Transverse colon (tissue), 4 donors: ENCODE measurements at regions not wholly inside any gene's neighbourhood (a gene's known extent, or its start where the extent isn't known, plus 50 kb on each side); places are given as distances from the start of the nearest gene placed in this dataset.

Source experiments
- DNase-seq: peaks from one replicate; pipeline ENCODE4 v3.0.0-alpha.2; 2019
- H3K27ac ChIP-seq, 4 donors: fragments of 200-600 bp; sonication (generic); 2 replicates each; pipeline ENCODE4 v1.5.1; 2016 to 2018; ENCODE audit warnings: inconsistent platforms in 4 of 4
- H3K27me3 ChIP-seq: fragments of 200-600 bp; sonication (generic); 2 replicates; pipeline ENCODE4 v1.5.1; 2017; ENCODE audit warnings: inconsistent platforms
- H3K36me3 ChIP-seq, 4 donors: fragments of 200-600 bp; sonication (generic); 2 replicates each; pipeline ENCODE4 v1.5.1; 2017 to 2019; ENCODE audit warnings: inconsistent platforms in 4 of 4
- H3K4me1 ChIP-seq, 4 donors: fragments of 200-600 bp; sonication (generic); 2 replicates each; pipeline ENCODE4 v1.5.1; 2017 to 2020; ENCODE audit warnings: inconsistent platforms in 4 of 4
- H3K4me3 ChIP-seq, 4 donors: fragments of 200-600 bp; sonication (generic); 1 replicate in 1 of 4; 2 replicates in 3 of 4; pipeline versions ENCODE4 v1.5.1 to v1.6.1; 2017 to 2019; ENCODE audit warnings: inconsistent platforms in 4 of 4
- H3K9me3 ChIP-seq, 2 donors: fragments of 200-600 bp; sonication (generic); 2 replicates each; pipeline ENCODE4 v1.5.1; 2017 to 2019; ENCODE audit warnings: inconsistent platforms in 2 of 2
- CTCF ChIP-seq, 5 experiments: fragments of 200-600 bp in 3 of 5; fragments of 450-650 bp in 2 of 5; sonication (generic) in 3 of 5; IDR thresholded peaks; 1 replicate in 2 of 5; 2 replicates in 3 of 5; pipeline ENCODE4 v1.5.1; 2016 to 2017; ENCODE audit warnings: antibody characterized with exemption in 5 of 5, inconsistent platforms in 3 of 5, mild to moderate bottlenecking in 2 of 5, moderate library complexity in 1 of 5
- EP300 ChIP-seq: sonication (generic); formaldehyde crosslinking; IDR thresholded peaks from one replicate; pipeline ENCODE4 v1.6.1; 2017; ENCODE audit warnings: antibody characterized with exemption, low read depth
- POLR2A ChIP-seq: fragments of 450-650 bp; IDR thresholded peaks from one replicate; pipeline ENCODE4 v1.6.1; 2016; ENCODE audit warnings: antibody characterized with exemption, mild to moderate bottlenecking, moderate library complexity
- POLR2AphosphoS5 ChIP-seq, 3 donors: sonication (generic); formaldehyde crosslinking; IDR thresholded peaks; one replicate each; pipeline ENCODE4 v1.6.1; 2016; ENCODE audit warnings: antibody characterized with exemption in 3 of 3
- WGBS, 2 donors: methylation state at CpG; one replicate each; pipeline ENCODE4 v1.1.5; 2018; ENCODE audit warnings: low coverage in 1 of 2; 5-methylcytosine and 5-hydroxymethylcytosine counted together
- in situ Hi-C, 4 donors: fragments of 200-750 bp; cut with MboI; loops; one replicate each; pipeline versions ENCODE4 v1.15.0 to v1.15.1; 2017; ENCODE audit warnings: low sequenced_read_pairs in 3 of 4, low pct_ligation_motif_present in 1 of 4, low pct_unique_long_range_greater_than_20kb in 1 of 4
- intact Hi-C: fragments of 100-400 bp; cut with DNase I; formaldehyde crosslinking; loops from one replicate; pipeline ENCODE4 v1.15.1; 2023; ENCODE audit warnings: low total_unique reads

- 55 to 68% methylated on average over 1 of the region's 1 CpG for WGBS, 2 donors
- no peak overlapping the region for H3K4me3 ChIP-seq
- no peaks in the 10 kb centered on the region for H3K27me3 ChIP-seq
- DNase-seq = no peak
- no peak overlapping the region for H3K27ac ChIP-seq
- intact Hi-C loops (no loop called here), in situ Hi-C loops (no loop called here)
- no peaks in the 10 kb centered on the region for H3K9me3 ChIP-seq
- no peaks in the 10 kb centered on the region for H3K36me3 ChIP-seq
- H3K4me1 ChIP-seq = no peaks in the 10 kb centered on the region
- TF ChIP-seq POLR2A (no peak), POLR2AphosphoS5 (IDR thresholded peaks at IDR 0.05) (no peak), CTCF (IDR thresholded peaks at IDR 0.05) (no peak), EP300 (no peak)
Measured at GRCh38 chr6:120129228-120129627, 779.7 kb upstream of the MAN1A1 start.

- H3K27me3 ChIP-seq = no peaks in the 10 kb centered on the region
- H3K27ac ChIP-seq = no peak overlapping the region
- intact Hi-C loops (no loop called here), in situ Hi-C loops (no loop called here)
- H3K4me1 ChIP-seq = no peaks in the 10 kb centered on the region
- no peaks in the 10 kb centered on the region for H3K9me3 ChIP-seq
- H3K36me3 ChIP-seq = no peaks in the 10 kb centered on the region
- no peak for DNase-seq
- TF ChIP-seq CTCF (IDR thresholded peaks at IDR 0.05) (no peak), POLR2AphosphoS5 (IDR thresholded peaks at IDR 0.05) (no peak), EP300 (no peak), POLR2A (no peak)
- H3K4me3 ChIP-seq = no peak overlapping the region
- WGBS, 2 donors = 28 to 63% methylated on average over 2 of the region's 2 CpGs
Measured at GRCh38 chr6:120122401-120122800, 772.8 kb upstream of the MAN1A1 start.

GRCh38 chr6:120116343-120116742, 766.8 kb upstream of the MAN1A1 start:
- no peaks in the 10 kb centered on the region for H3K36me3 ChIP-seq
- H3K4me1 ChIP-seq = no peaks in the 10 kb centered on the region
- intact Hi-C loops = no loop called here
- no peak overlapping the region for H3K27ac ChIP-seq
- DNase-seq = no peak
- no peak for TF ChIP-seq EP300
- no peak for TF ChIP-seq POLR2AphosphoS5 (IDR thresholded peaks at IDR 0.05)
- no peak for TF ChIP-seq POLR2A
- TF ChIP-seq CTCF (IDR thresholded peaks at IDR 0.05) = no peak
- no peaks in the 10 kb centered on the region for H3K9me3 ChIP-seq
- in situ Hi-C loops = no loop called here
- no peaks in the 10 kb centered on the region for H3K27me3 ChIP-seq
- WGBS, 2 donors = 44 to 46% methylated on average over 2 of the region's 2 CpGs
- no peak overlapping the region for H3K4me3 ChIP-seq

GRCh38 chr6:120112980-120113379, 763.4 kb upstream of the MAN1A1 start:
- intact Hi-C loops = no loop called here
- no peak overlapping the region for H3K27ac ChIP-seq
- H3K4me3 ChIP-seq = no peak overlapping the region
- no peaks in the 10 kb centered on the region for H3K36me3 ChIP-seq
- DNase-seq = no peak
- H3K4me1 ChIP-seq = no peaks in the 10 kb centered on the region
- no peak for TF ChIP-seq EP300
- TF ChIP-seq CTCF (IDR thresholded peaks at IDR 0.05) = no peak
- TF ChIP-seq POLR2A = no peak
- TF ChIP-seq POLR2AphosphoS5 (IDR thresholded peaks at IDR 0.05) = no peak
- no peaks in the 10 kb centered on the region for H3K27me3 ChIP-seq
- H3K9me3 ChIP-seq = no peaks in the 10 kb centered on the region
- in situ Hi-C loops = no loop called here
